Testis (tissue), 2 donors: ENCODE measurements at regions not wholly inside any gene's neighbourhood (a gene's known extent, or its start where the extent isn't known, plus 50 kb on each side); places are given as distances from the start of the nearest gene placed in this dataset.
"Not testable (repeated sequence)": the region's sequence is repeated elsewhere in the genome, so short reads cannot be mapped to it uniquely, and the experiment has no call there.

Source experiments
- DNase-seq: peaks from one replicate; pipeline ENCODE4 v3.0.0-alpha.2; 2019
- H3K27ac ChIP-seq, 2 donors: fragments of 200-600 bp; sonication (generic); one replicate each; pipeline ENCODE4 v1.5.1; 2019
- H3K27me3 ChIP-seq: fragments of 200-600 bp; sonication (generic); one replicate; pipeline ENCODE4 v1.5.1; 2019
- H3K36me3 ChIP-seq: fragments of 200-600 bp; sonication (generic); one replicate; pipeline ENCODE4 v1.5.1; 2017; ENCODE audit warnings: low read depth; ENCODE audit errors: missing control alignments
- H3K4me1 ChIP-seq: fragments of 200-600 bp; sonication (generic); one replicate; pipeline ENCODE4 v1.5.1; 2019
- H3K4me3 ChIP-seq, 2 donors: fragments of 200-600 bp; sonication (generic); one replicate each; pipeline ENCODE4 v1.5.1; 2017 to 2019
- H3K9me3 ChIP-seq: fragments of 200-600 bp; sonication (generic); one replicate; pipeline ENCODE4 v1.5.1; 2017
- POLR2A ChIP-seq: fragments of 450-650 bp; IDR thresholded peaks from one replicate; pipeline ENCODE4 v1.6.1; 2017; ENCODE audit warnings: antibody characterized with exemption, mild to moderate bottlenecking, moderate library complexity
- WGBS, 2 donors: methylation state at CpG; one replicate each; pipeline ENCODE4 v1.1.5; 2018; 5-methylcytosine and 5-hydroxymethylcytosine counted together
- intact Hi-C: fragments of 100-400 bp; cut with DNase I; formaldehyde crosslinking; loops from one replicate; pipeline ENCODE4 v1.15.1; 2023; ENCODE audit warnings: low total_unique reads
- TF ChIP-seq, protein P1 (sequence below), 3 experiments: fragments of 450-650 bp in 2 of 3; fragments of 200-600 bp in 1 of 3; sonication (generic) in 1 of 3; IDR thresholded peaks; one replicate each; pipeline ENCODE4 v1.5.1; 2016 to 2019; ENCODE audit warnings: antibody characterized with exemption in 3 of 3, mild to moderate bottlenecking in 2 of 3, moderate library complexity in 1 of 3

GRCh38 chr20:2220298-2220697, 75.5 kb upstream of the TGM3 start:
- WGBS, 2 donors: 76 to 87% methylated on average over 2 of the region's 2 CpGs
- intact Hi-C loops: no loop called here
- Histone ChIP-seq H3K27me3 (no peaks in the 10 kb centered on the region), H3K27ac (no peak overlapping the region), H3K4me1 (no peaks in the 10 kb centered on the region), H3K9me3 (no peaks in the 10 kb centered on the region), H3K4me3 (no peak overlapping the region), H3K36me3 (no peaks in the 10 kb centered on the region)
- TF ChIP-seq POLR2A: no peak
- TF ChIP-seq, protein P1, sequence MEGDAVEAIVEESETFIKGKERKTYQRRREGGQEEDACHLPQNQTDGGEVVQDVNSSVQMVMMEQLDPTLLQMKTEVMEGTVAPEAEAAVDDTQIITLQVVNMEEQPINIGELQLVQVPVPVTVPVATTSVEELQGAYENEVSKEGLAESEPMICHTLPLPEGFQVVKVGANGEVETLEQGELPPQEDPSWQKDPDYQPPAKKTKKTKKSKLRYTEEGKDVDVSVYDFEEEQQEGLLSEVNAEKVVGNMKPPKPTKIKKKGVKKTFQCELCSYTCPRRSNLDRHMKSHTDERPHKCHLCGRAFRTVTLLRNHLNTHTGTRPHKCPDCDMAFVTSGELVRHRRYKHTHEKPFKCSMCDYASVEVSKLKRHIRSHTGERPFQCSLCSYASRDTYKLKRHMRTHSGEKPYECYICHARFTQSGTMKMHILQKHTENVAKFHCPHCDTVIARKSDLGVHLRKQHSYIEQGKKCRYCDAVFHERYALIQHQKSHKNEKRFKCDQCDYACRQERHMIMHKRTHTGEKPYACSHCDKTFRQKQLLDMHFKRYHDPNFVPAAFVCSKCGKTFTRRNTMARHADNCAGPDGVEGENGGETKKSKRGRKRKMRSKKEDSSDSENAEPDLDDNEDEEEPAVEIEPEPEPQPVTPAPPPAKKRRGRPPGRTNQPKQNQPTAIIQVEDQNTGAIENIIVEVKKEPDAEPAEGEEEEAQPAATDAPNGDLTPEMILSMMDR (IDR thresholded peaks at IDR 0.05): no peak
- DNase-seq: no peak

DNA sequence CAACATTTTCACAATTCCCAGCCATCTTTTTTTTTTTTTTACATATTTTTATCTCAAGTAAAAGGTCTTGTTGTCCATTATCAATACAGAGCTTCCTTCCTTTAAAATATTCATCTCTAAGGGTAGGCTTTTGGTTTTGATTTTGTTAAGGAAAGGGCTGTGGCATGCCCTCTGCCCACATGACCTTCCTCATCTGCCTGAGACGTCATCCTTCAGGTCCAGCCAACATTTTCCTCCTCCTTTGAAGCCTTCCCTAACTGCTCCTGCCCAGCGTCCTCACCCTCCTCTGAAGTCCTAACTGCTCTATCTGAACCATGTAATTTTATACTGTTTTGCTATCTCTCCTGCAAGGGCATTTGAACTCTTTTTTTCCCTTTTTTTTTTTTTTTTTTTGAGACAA, 73.9 kb upstream of the TGM3 start:
- DNase-seq: no peak
- no peaks in the 10 kb centered on the region for H3K9me3 ChIP-seq
- no peaks in the 10 kb centered on the region for H3K4me1 ChIP-seq
- H3K27ac ChIP-seq: no peak overlapping the region
- intact Hi-C loops: no loop called here
- 41 to 55% methylated on average over 2 of the region's 2 CpGs for WGBS, 2 donors
- no peaks in the 10 kb centered on the region for H3K36me3 ChIP-seq
- no peak overlapping the region for H3K4me3 ChIP-seq
- no peaks in the 10 kb centered on the region for H3K27me3 ChIP-seq
- no peak for TF ChIP-seq POLR2A
- TF ChIP-seq, protein P1 (IDR thresholded peaks at IDR 0.05): no peak

GRCh38 chr20:2223558-2224367, 72.0 kb upstream of the TGM3 start:
- Histone ChIP-seq H3K4me3 (no peak overlapping the region), H3K27ac (no peak overlapping the region), H3K9me3 (no peaks in the 10 kb centered on the region), H3K36me3 (no peaks in the 10 kb centered on the region), H3K4me1 (no peaks in the 10 kb centered on the region), H3K27me3 (no peaks in the 10 kb centered on the region)
- TF ChIP-seq, protein P1 (IDR thresholded peaks at IDR 0.05): no peak
- TF ChIP-seq POLR2A: no peak
- 91 to 92% methylated on average over 8 of the region's 8 CpGs for WGBS, 2 donors
- intact Hi-C loops: no loop called here
- no peak for DNase-seq

DNA sequence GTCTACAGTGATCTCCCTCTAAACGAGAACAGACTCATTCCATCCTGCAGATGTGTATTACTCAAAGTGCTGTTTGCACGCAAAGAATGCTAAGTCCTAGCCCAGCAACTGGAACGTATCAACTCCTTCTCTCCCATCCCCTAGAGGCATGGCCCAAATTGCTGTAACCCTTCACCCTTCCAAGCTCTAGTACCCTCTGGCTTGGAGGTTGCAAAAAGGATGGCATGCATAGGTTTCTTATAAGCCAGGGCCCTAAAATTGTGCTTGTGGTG, 71.5 kb upstream of the TGM3 start:
- Histone ChIP-seq H3K27ac (no peak overlapping the region), H3K27me3 (no peaks in the 10 kb centered on the region), H3K4me1 (no peaks in the 10 kb centered on the region), H3K36me3 (no peaks in the 10 kb centered on the region), H3K4me3 (no peak overlapping the region), H3K9me3 (no peaks in the 10 kb centered on the region)
- intact Hi-C loops: no loop called here
- WGBS, 2 donors: 55 to 66% methylated on average over 3 of the region's 3 CpGs
- DNase-seq: no peak
- TF ChIP-seq, protein P1 (IDR thresholded peaks at IDR 0.05): no peak
- no peak for TF ChIP-seq POLR2A

GRCh38 chr20:2227285-2227684, 68.5 kb upstream of the TGM3 start:
- H3K27ac ChIP-seq, H3K4me1 ChIP-seq, DNase-seq, H3K27me3 ChIP-seq, H3K4me3 ChIP-seq, H3K9me3 ChIP-seq, intact Hi-C loops, H3K36me3 ChIP-seq: not testable (repeated sequence)
- WGBS, 2 donors: 83 to 94% methylated on average over 3 of the region's 3 CpGs
